ENCODE measurements at regions not wholly inside any gene's neighbourhood (a gene's known extent, or its start where the extent isn't known, plus 50 kb on each side); places are given as distances from the start of the nearest gene placed in this dataset.

GRCh38 chr13:111904166-111904565, 162.8 kb upstream of the SOX1 start (continued):
- TF ChIP-seq ZBTB11 (CRISPR knock-in tag; IDR thresholded peaks at IDR 0.05) (no peak), SIX5 (IDR thresholded peaks at IDR 0.05; ENCODE audit: low read depth, low read length, severe bottlenecking) (no peak), GATAD2B (conservative IDR thresholded peaks at IDR 0.05; ENCODE audit: low read depth) (no peak), CBFB (IDR thresholded peaks at IDR 0.05; ENCODE audit: low read depth) (no peak), HDAC6 (IDR thresholded peaks at IDR 0.05; ENCODE audit: unreplicated experiment) (no peak), PRDM15 (CRISPR knock-in tag; IDR thresholded peaks at IDR 0.05) (no peak), ZBTB33 (IDR thresholded peaks at IDR 0.05) (no peak)

Data from GM12878 (cell line).